ENCODE measurements at regions not wholly inside any gene's neighbourhood (a gene's known extent, or its start where the extent isn't known, plus 50 kb on each side); places are given as distances from the start of the nearest gene placed in this dataset.

- H3K4me3 ChIP-seq (ENCODE audit: low read depth in 1 of 5, low read length in 5 of 5), result no peak overlapping the region
- H3K27me3 ChIP-seq (ENCODE audit: control insufficient read depth in 5 of 5, insufficient read depth in 4 of 5, low read length in 5 of 5), result peaks cover 0 to 4% (median 0%) of the 10 kb centered on the region in 5 donors
- no peaks in the 10 kb centered on the region for H3K36me3 ChIP-seq (ENCODE audit: control insufficient read depth in 5 of 5, insufficient read depth in 5 of 5, low read length in 5 of 5)
- no peak overlapping the region for H3K9ac ChIP-seq (ENCODE audit: low read length in 5 of 5)
- peaks cover 0 to 1% (median 0%) of the 10 kb centered on the region in 5 donors for H3K9me3 ChIP-seq (ENCODE audit: control insufficient read depth in 5 of 5, low read length in 5 of 5)
- no peak overlapping the region for H3K27ac ChIP-seq (ENCODE audit: low read depth, low read length)
- H3K4me1 ChIP-seq (ENCODE audit: control insufficient read depth in 5 of 5, insufficient read depth in 5 of 5, low read length in 5 of 5), result no peaks in the 10 kb centered on the region
Measured at GRCh38 chr22:47692811-47693210, 930.4 kb downstream of the TBC1D22A start.

GRCh38 chr22:47691152-47691895 is 928.9 kb downstream of the TBC1D22A start:
- H3K9ac ChIP-seq (ENCODE audit: low read length in 5 of 5), result no peak overlapping the region
- H3K27me3 ChIP-seq (ENCODE audit: control insufficient read depth in 5 of 5, insufficient read depth in 4 of 5, low read length in 5 of 5), result peaks cover 0 to 4% (median 0%) of the 10 kb centered on the region in 5 donors
- H3K9me3 ChIP-seq (ENCODE audit: control insufficient read depth in 5 of 5, low read length in 5 of 5), result peaks cover 0 to 4% (median 0%) of the 10 kb centered on the region in 5 donors
- H3K27ac ChIP-seq (ENCODE audit: low read depth, low read length), result no peak overlapping the region
- H3K4me1 ChIP-seq (ENCODE audit: control insufficient read depth in 5 of 5, insufficient read depth in 5 of 5, low read length in 5 of 5), result no peaks in the 10 kb centered on the region
- no peaks in the 10 kb centered on the region for H3K36me3 ChIP-seq (ENCODE audit: control insufficient read depth in 5 of 5, insufficient read depth in 5 of 5, low read length in 5 of 5)
- no peak overlapping the region for H3K4me3 ChIP-seq (ENCODE audit: low read depth in 1 of 5, low read length in 5 of 5)

GRCh38 chr22:47690586-47690985 is 928.1 kb downstream of the TBC1D22A start:
- Histone ChIP-seq H3K27ac (ENCODE audit: low read depth, low read length) (no peak overlapping the region), H3K27me3 (ENCODE audit: control insufficient read depth in 5 of 5, insufficient read depth in 4 of 5, low read length in 5 of 5) (peaks cover 0 to 4% (median 0%) of the 10 kb centered on the region in 5 donors), H3K4me3 (ENCODE audit: low read depth in 1 of 5, low read length in 5 of 5) (no peak overlapping the region), H3K36me3 (ENCODE audit: control insufficient read depth in 5 of 5, insufficient read depth in 5 of 5, low read length in 5 of 5) (no peaks in the 10 kb centered on the region), H3K4me1 (ENCODE audit: control insufficient read depth in 5 of 5, insufficient read depth in 5 of 5, low read length in 5 of 5) (no peaks in the 10 kb centered on the region), H3K9ac (ENCODE audit: low read length in 5 of 5) (no peak overlapping the region), H3K9me3 (ENCODE audit: control insufficient read depth in 5 of 5, low read length in 5 of 5) (peaks cover 0 to 4% (median 0%) of the 10 kb centered on the region in 5 donors)

GRCh38 chr22:47690166-47690565 is 927.7 kb downstream of the TBC1D22A start:
- Histone ChIP-seq H3K27me3 (ENCODE audit: control insufficient read depth in 5 of 5, insufficient read depth in 4 of 5, low read length in 5 of 5) (peaks cover 0 to 5% (median 0%) of the 10 kb centered on the region in 5 donors), H3K9ac (ENCODE audit: low read length in 5 of 5) (no peak overlapping the region), H3K9me3 (ENCODE audit: control insufficient read depth in 5 of 5, low read length in 5 of 5) (peaks cover 0 to 6% (median 0%) of the 10 kb centered on the region in 5 donors), H3K4me1 (ENCODE audit: control insufficient read depth in 5 of 5, insufficient read depth in 5 of 5, low read length in 5 of 5) (no peaks in the 10 kb centered on the region), H3K36me3 (ENCODE audit: control insufficient read depth in 5 of 5, insufficient read depth in 5 of 5, low read length in 5 of 5) (no peaks in the 10 kb centered on the region), H3K27ac (ENCODE audit: low read depth, low read length) (no peak overlapping the region), H3K4me3 (ENCODE audit: low read depth in 1 of 5, low read length in 5 of 5) (no peak overlapping the region)

- no peak overlapping the region for H3K27ac ChIP-seq (ENCODE audit: low read depth, low read length)
- peaks cover 0 to 22% (median 19%) of the 10 kb centered on the region in 5 donors for H3K9me3 ChIP-seq (ENCODE audit: control insufficient read depth in 5 of 5, low read length in 5 of 5)
- no peaks in the 10 kb centered on the region for H3K36me3 ChIP-seq (ENCODE audit: control insufficient read depth in 5 of 5, insufficient read depth in 5 of 5, low read length in 5 of 5)
- no peaks in the 10 kb centered on the region for H3K4me1 ChIP-seq (ENCODE audit: control insufficient read depth in 5 of 5, insufficient read depth in 5 of 5, low read length in 5 of 5)
- no peak overlapping the region for H3K4me3 ChIP-seq (ENCODE audit: low read depth in 1 of 5, low read length in 5 of 5)
- H3K9ac ChIP-seq (ENCODE audit: low read length in 5 of 5), result no peak overlapping the region
- H3K27me3 ChIP-seq (ENCODE audit: control insufficient read depth in 5 of 5, insufficient read depth in 4 of 5, low read length in 5 of 5), result peaks cover 0 to 3% (median 0%) of the 10 kb centered on the region in 5 donors
Measured at GRCh38 chr22:47687776-47688175, 925.3 kb downstream of the TBC1D22A start.

GRCh38 chr22:47687346-47687655 is 924.9 kb downstream of the TBC1D22A start:
- peaks cover 0 to 26% (median 22%) of the 10 kb centered on the region in 5 donors for H3K9me3 ChIP-seq (ENCODE audit: control insufficient read depth in 5 of 5, low read length in 5 of 5)
- H3K9ac ChIP-seq (ENCODE audit: low read length in 5 of 5), result no peak overlapping the region
- no peak overlapping the region for H3K27ac ChIP-seq (ENCODE audit: low read depth, low read length)
- H3K4me1 ChIP-seq (ENCODE audit: control insufficient read depth in 5 of 5, insufficient read depth in 5 of 5, low read length in 5 of 5), result no peaks in the 10 kb centered on the region
- peaks cover 0 to 4% (median 0%) of the 10 kb centered on the region in 5 donors for H3K27me3 ChIP-seq (ENCODE audit: control insufficient read depth in 5 of 5, insufficient read depth in 4 of 5, low read length in 5 of 5)
- no peaks in the 10 kb centered on the region for H3K36me3 ChIP-seq (ENCODE audit: control insufficient read depth in 5 of 5, insufficient read depth in 5 of 5, low read length in 5 of 5)
- H3K4me3 ChIP-seq (ENCODE audit: low read depth in 1 of 5, low read length in 5 of 5), result no peak overlapping the region

- no peaks in the 10 kb centered on the region for H3K36me3 ChIP-seq (ENCODE audit: control insufficient read depth in 5 of 5, insufficient read depth in 5 of 5, low read length in 5 of 5)
- H3K9me3 ChIP-seq (ENCODE audit: control insufficient read depth in 5 of 5, low read length in 5 of 5), result peaks cover 0 to 32% (median 25%) of the 10 kb centered on the region in 5 donors
- H3K4me3 ChIP-seq (ENCODE audit: low read depth in 1 of 5, low read length in 5 of 5), result no peak overlapping the region
- H3K27me3 ChIP-seq (ENCODE audit: control insufficient read depth in 5 of 5, insufficient read depth in 4 of 5, low read length in 5 of 5), result peaks cover 0 to 9% (median 0%) of the 10 kb centered on the region in 5 donors
- H3K4me1 ChIP-seq (ENCODE audit: control insufficient read depth in 5 of 5, insufficient read depth in 5 of 5, low read length in 5 of 5), result no peaks in the 10 kb centered on the region
- H3K9ac ChIP-seq (ENCODE audit: low read length in 5 of 5), result no peak overlapping the region
- no peak overlapping the region for H3K27ac ChIP-seq (ENCODE audit: low read depth, low read length)
Measured at GRCh38 chr22:47686594-47687345, 924.3 kb downstream of the TBC1D22A start.

GRCh38 chr22:47681411-47682165 is 919.1 kb downstream of the TBC1D22A start:
- H3K9ac ChIP-seq (ENCODE audit: low read length in 5 of 5), result no peak overlapping the region
- H3K27me3 ChIP-seq (ENCODE audit: control insufficient read depth in 5 of 5, insufficient read depth in 4 of 5, low read length in 5 of 5), result peaks cover 0 to 10% (median 0%) of the 10 kb centered on the region in 5 donors
- H3K27ac ChIP-seq (ENCODE audit: low read depth, low read length), result no peak overlapping the region
- H3K9me3 ChIP-seq (ENCODE audit: control insufficient read depth in 5 of 5, low read length in 5 of 5), result peaks cover 0 to 31% (median 24%) of the 10 kb centered on the region in 5 donors
- no peak overlapping the region for H3K4me3 ChIP-seq (ENCODE audit: low read depth in 1 of 5, low read length in 5 of 5)
- no peaks in the 10 kb centered on the region for H3K4me1 ChIP-seq (ENCODE audit: control insufficient read depth in 5 of 5, insufficient read depth in 5 of 5, low read length in 5 of 5)
- no peaks in the 10 kb centered on the region for H3K36me3 ChIP-seq (ENCODE audit: control insufficient read depth in 5 of 5, insufficient read depth in 5 of 5, low read length in 5 of 5)

GRCh38 chr22:47678636-47679287 is 916.3 kb downstream of the TBC1D22A start:
- no peak overlapping the region for H3K9ac ChIP-seq (ENCODE audit: low read length in 5 of 5)
- H3K27me3 ChIP-seq (ENCODE audit: control insufficient read depth in 5 of 5, insufficient read depth in 4 of 5, low read length in 5 of 5), result peaks cover 0 to 8% (median 0%) of the 10 kb centered on the region in 5 donors
- no peaks in the 10 kb centered on the region for H3K36me3 ChIP-seq (ENCODE audit: control insufficient read depth in 5 of 5, insufficient read depth in 5 of 5, low read length in 5 of 5)
- no peaks in the 10 kb centered on the region for H3K4me1 ChIP-seq (ENCODE audit: control insufficient read depth in 5 of 5, insufficient read depth in 5 of 5, low read length in 5 of 5)
- no peak overlapping the region for H3K4me3 ChIP-seq (ENCODE audit: low read depth in 1 of 5, low read length in 5 of 5)
- H3K9me3 ChIP-seq (ENCODE audit: control insufficient read depth in 5 of 5, low read length in 5 of 5), result peaks cover 0 to 22% (median 17%) of the 10 kb centered on the region in 5 donors
- no peak overlapping the region for H3K27ac ChIP-seq (ENCODE audit: low read depth, low read length)
